K562 (cell line): ENCODE measurements at regions not wholly inside any gene's neighbourhood (a gene's known extent, or its start where the extent isn't known, plus 50 kb on each side); places are given as distances from the start of the nearest gene placed in this dataset.
A peak's percentile ranks its signal among the peaks of the same experiment; 100 is the strongest.

Experiments
- ATAC-seq: fragments of 200-7000 bp; cut with Tn5 transposase; 3 replicates; pipeline ENCODE4 v1.9.1; 2020; ENCODE audit warnings: moderate library complexity
- BruUV-seq: library from RNA; stranded (reverse); fragments of 400-500 nt; replicated peaks from 2 replicates; lab custom pipeline; 2021; lab: Mats Ljungman, UMichigan
- CTCF ChIA-PET: fragments of 300-600 bp; formaldehyde crosslinking; extraction: SDS; loops from one replicate; lab custom pipeline; 2021; ENCODE audit warnings: low intra/inter-chr PET ratio; lab: Yijun Ruan, JAX
- POLR2A ChIA-PET: fragments of 300-600, 350-650 bp; sonication (Branson Sonifier 250); formaldehyde crosslinking; extraction: SDS; loops from one replicate; lab custom pipeline; 2021; ENCODE audit warnings: antibody characterized with exemption, inconsistent platforms; lab: Yijun Ruan, JAX
- DNase-seq, 4 experiments: peaks; one replicate each; pipeline versions ENCODE4 v3.0.0 to v3.0.0-alpha.2; 2011 to 2018; ENCODE audit warnings: low spot score in 3 of 4, mixed read lengths in 3 of 4; ENCODE audit errors: extremely low read depth in 1 of 4
- FAIRE-seq: peaks from 2 replicates; lab custom pipeline; 2011; peaks lifted over from hg19 to GRCh38; lab: Jason Lieb, UNC
- H2AFZ ChIP-seq: 2 replicates; pipeline ENCODE4 v1.6.0; 2011; ENCODE audit warnings: low read depth, low read length, control low read depth, inconsistent platforms
- H3K27ac ChIP-seq: fragments of 200-600 bp; 3 replicates; pipeline ENCODE4 v1.8.0; 2011; ENCODE audit warnings: low read depth, mild to moderate bottlenecking, control low read depth, inconsistent platforms, low read length, moderate library complexity, mixed read lengths; ENCODE audit errors: extremely low read depth
- H3K27me3 ChIP-seq, 2 experiments: fragments of 300-600 bp in 1 of 2; 2 replicates in 1 of 2; 3 replicates in 1 of 2; pipeline versions ENCODE4 v1.6.0 to v1.8.0; 2011; ENCODE audit warnings: inconsistent platforms in 2 of 2, low read length in 2 of 2, mild to moderate bottlenecking in 1 of 2, mixed read lengths in 1 of 2, moderate library complexity in 1 of 2; ENCODE audit not compliant: control insufficient read depth in 2 of 2, insufficient read depth in 2 of 2
- H3K36me3 ChIP-seq: fragments of 300-600 bp; 3 replicates; pipeline ENCODE4 v1.8.0; 2011; ENCODE audit warnings: mild to moderate bottlenecking, low read length, inconsistent platforms; ENCODE audit not compliant: control insufficient read depth, insufficient read depth
- H3K4me1 ChIP-seq, 2 experiments: fragments of 200-600 bp in 1 of 2; replicated peaks in 1 of 2; 2 replicates in 1 of 2; 3 replicates in 1 of 2; pipeline versions ENCODE4 v1.5.1 to v1.8.0; 2011; ENCODE audit warnings: inconsistent platforms in 2 of 2, low read length in 2 of 2, mild to moderate bottlenecking in 1 of 2, mixed read lengths in 1 of 2, moderate library complexity in 1 of 2; ENCODE audit not compliant: control insufficient read depth in 2 of 2, insufficient read depth in 2 of 2
- H3K4me2 ChIP-seq: 2 replicates; pipeline ENCODE4 v1.6.1; 2011; ENCODE audit warnings: low read length, control low read depth, inconsistent platforms, mixed read lengths; ENCODE audit not compliant: insufficient read depth
- H3K4me3 ChIP-seq: fragments of 200-600 bp; sonication (generic), shearing (Covaris generic); 2 replicates; pipeline ENCODE4 v1.5.1; 2016; ENCODE audit warnings: control low read depth, inconsistent platforms
- H3K79me2 ChIP-seq: fragments of 200-600 bp; 3 replicates; pipeline ENCODE4 v1.8.0; 2011; ENCODE audit warnings: low read length, inconsistent platforms; ENCODE audit not compliant: control insufficient read depth, insufficient read depth
- H3K9ac ChIP-seq, 2 experiments: 2 replicates each; pipeline versions ENCODE4 v1.6.0 to v1.6.1; 2011; ENCODE audit warnings: low read depth in 2 of 2, low read length in 2 of 2, control low read depth in 1 of 2, inconsistent platforms in 1 of 2, mild to moderate bottlenecking in 1 of 2, mixed read lengths in 1 of 2; ENCODE audit not compliant: insufficient read depth in 1 of 2
- H3K9me1 ChIP-seq: one replicate; pipeline ENCODE4 v1.6.0; 2011; ENCODE audit warnings: inconsistent platforms, mild to moderate bottlenecking, low read length, moderate library complexity; ENCODE audit not compliant: control insufficient read depth, insufficient read depth
- H3K9me3 ChIP-seq: replicated peaks from 2 replicates; pipeline ENCODE4 v1.5.1; 2011; ENCODE audit warnings: low read depth, low read length, inconsistent platforms; ENCODE audit not compliant: control insufficient read depth, insufficient read depth
- H4K20me1 ChIP-seq: replicated peaks from 2 replicates; pipeline ENCODE4 v1.6.1; 2011; ENCODE audit warnings: low read length, inconsistent platforms, mixed read lengths; ENCODE audit not compliant: control insufficient read depth, insufficient read depth
- CTCF ChIP-seq, 3 experiments: IDR thresholded peaks in 2 of 3; conservative IDR thresholded peaks in 1 of 3; 2 replicates each; pipeline ENCODE4 v1.5.1; 2011 to 2012; ENCODE audit warnings: low read length in 3 of 3, mild to moderate bottlenecking in 3 of 3, control low read depth in 2 of 3, improper control_type of control experiment in 1 of 3, inconsistent platforms in 1 of 3, low read depth in 1 of 3, mixed read lengths in 1 of 3, moderate library complexity in 1 of 3; ENCODE audit not compliant: insufficient read depth in 2 of 3
- DMBX1 ChIP-seq: fragments of 250-450 bp; sonication (Bioruptor Pico); IDR thresholded peaks from 2 replicates; pipeline ENCODE4 v1.8.0; 2022; ENCODE audit warnings: inconsistent platforms, mild to moderate bottlenecking, moderate library complexity, borderline replicate concordance
- GMEB1 ChIP-seq: fragments of 250-450 bp; sonication (Bioruptor Pico); IDR thresholded peaks from 2 replicates; pipeline ENCODE4 v1.4.0; 2020; ENCODE audit warnings: mild to moderate bottlenecking
- RAD21 ChIP-seq, 2 experiments: fragments of 250-450 bp in 1 of 2; fragments of 450-650 bp in 1 of 2; sonication (Bioruptor Pico) in 1 of 2; formaldehyde crosslinking in 1 of 2; IDR thresholded peaks in 1 of 2; conservative IDR thresholded peaks in 1 of 2; 2 replicates each; pipeline versions ENCODE4 v1.4.0 to v1.8.0; 2020 to 2022; ENCODE audit warnings: mild to moderate bottlenecking in 2 of 2, moderate library complexity in 1 of 2
- TAL1 ChIP-seq: fragments of 450-650 bp; IDR thresholded peaks from 2 replicates; pipeline ENCODE4 v1.6.1; 2016; ENCODE audit warnings: mild to moderate bottlenecking
- TCF3 ChIP-seq: sonication (generic); formaldehyde crosslinking; IDR thresholded peaks from 2 replicates; pipeline ENCODE4 v1.4.0; 2020; ENCODE audit warnings: mild to moderate bottlenecking, missing genetic modification reagents
- ZNF41 ChIP-seq: fragments of 250-450 bp; sonication (Bioruptor Pico); conservative IDR thresholded peaks from 2 replicates; pipeline ENCODE4 v1.4.0; 2020; ENCODE audit warnings: mild to moderate bottlenecking
- WGBS: fragments of 100-300 bp; shearing (Covaris generic); methylation state at CpG from one replicate; pipeline ENCODE4 v1.1.6; 2016; ENCODE audit warnings: low coverage, mixed read lengths; ENCODE audit not compliant: insufficient coverage; ENCODE audit errors: missing lambda C conversion rate; 5-methylcytosine and 5-hydroxymethylcytosine counted together
- in situ Hi-C: fragments of 300-500 bp; cut with MboI; formaldehyde crosslinking; loops from 4 replicates; pipeline ENCODE4 v1.15.0; 2018; ENCODE audit warnings: inconsistent platforms, mixed read lengths
- intact Hi-C: fragments of 100-400 bp; cut with micrococcal nuclease; formaldehyde crosslinking; loops from 2 replicates; pipeline ENCODE4 v1.14.2; 2022
- TF ChIP-seq, protein P1 (sequence below): sonication (generic); formaldehyde crosslinking; IDR thresholded peaks from 2 replicates; pipeline ENCODE4 v1.8.0; 2022; ENCODE audit warnings: missing genetic modification reagents, mild to moderate bottlenecking, borderline replicate concordance

- DNase-seq = peak in 1 of 4 experiments; percentile 3
- Histone ChIP-seq H4K20me1 (no peaks in the 10 kb centered on the region), H3K4me3 (no peak overlapping the region), H3K36me3 (no peaks in the 10 kb centered on the region), H3K79me2 (no peaks in the 10 kb centered on the region)
- BruUV-seq = no TSS peak
- no peak for FAIRE-seq
- TF ChIP-seq TAL1 (no peak), CTCF (IDR thresholded peaks at IDR 0.05 in 2 of 3, conservative IDR thresholded peaks at IDR 0.05 in 1 of 3; ENCODE audit: insufficient read depth in 2 of 3, low read depth in 1 of 3, low read length in 3 of 3) (0 out of 6 replicates have a peak, but pooled peaks of 1 of the 3 experiments have one; percentile 2), TCF3 (CRISPR knock-in tag) (no peak), RAD21 (CRISPR knock-in tag; conservative IDR thresholded peaks at IDR 0.05 in 1 of 2, IDR thresholded peaks at IDR 0.05 in 1 of 2) (0 out of 4 replicates have a peak, but pooled peaks of 1 of the 2 experiments have one; percentile 22), DMBX1 (CRISPR knock-in tag) (no peak), GMEB1 (CRISPR knock-in tag) (no peak), ZNF41 (no peak)
- TF ChIP-seq, protein P1, sequence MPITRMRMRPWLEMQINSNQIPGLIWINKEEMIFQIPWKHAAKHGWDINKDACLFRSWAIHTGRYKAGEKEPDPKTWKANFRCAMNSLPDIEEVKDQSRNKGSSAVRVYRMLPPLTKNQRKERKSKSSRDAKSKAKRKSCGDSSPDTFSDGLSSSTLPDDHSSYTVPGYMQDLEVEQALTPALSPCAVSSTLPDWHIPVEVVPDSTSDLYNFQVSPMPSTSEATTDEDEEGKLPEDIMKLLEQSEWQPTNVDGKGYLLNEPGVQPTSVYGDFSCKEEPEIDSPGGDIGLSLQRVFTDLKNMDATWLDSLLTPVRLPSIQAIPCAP = no peak
- TF ChIP-seq, all 486 proteins: peak for 2
- Histone ChIP-seq H3K4me2 (no peak overlapping the region), H3K4me1 (no peaks in the 10 kb centered on the region; a peak in 1 of 5 replicates), H2AFZ (no peak overlapping the region), H3K27me3 (peaks cover 2 to 14% of the 10 kb centered on the region in 2 experiments; a peak in 3 of 5 replicates), H3K9ac (no peak overlapping the region), H3K9me3 (no peaks in the 10 kb centered on the region), H3K27ac (no peak overlapping the region), H3K9me1 (no peaks in the 10 kb centered on the region)
- WGBS = 0% methylated on average over 7 of the region's 7 CpGs
- intact Hi-C loops = no loop called here
- CTCF ChIA-PET = no interaction called here
- POLR2A ChIA-PET = interaction anchor here (0.5 kb wide), 1 partner anchor 21 kb away, joined by 3 read pairs; no protein-coding TSS in a partner anchor
- no peak for ATAC-seq
- in situ Hi-C loops = no loop called here
Observed at GRCh38 chr22:47408409-47408808, 646.0 kb downstream of the TBC1D22A start.
